ENCODE measurements at regions not wholly inside any gene's neighbourhood (a gene's known extent, or its start where the extent isn't known, plus 50 kb on each side); places are given as distances from the start of the nearest gene placed in this dataset.
A peak's percentile ranks its signal among the peaks of the same experiment; 100 is the strongest.

- H3K27ac ChIP-seq: no peak overlapping the region
- no peak for DNase-seq (ENCODE audit: low read depth, low spot score)
These were observed 314.3 kb upstream of the OR4E1 start for GRCh38 chr14:21987937-21988336.

DNA sequence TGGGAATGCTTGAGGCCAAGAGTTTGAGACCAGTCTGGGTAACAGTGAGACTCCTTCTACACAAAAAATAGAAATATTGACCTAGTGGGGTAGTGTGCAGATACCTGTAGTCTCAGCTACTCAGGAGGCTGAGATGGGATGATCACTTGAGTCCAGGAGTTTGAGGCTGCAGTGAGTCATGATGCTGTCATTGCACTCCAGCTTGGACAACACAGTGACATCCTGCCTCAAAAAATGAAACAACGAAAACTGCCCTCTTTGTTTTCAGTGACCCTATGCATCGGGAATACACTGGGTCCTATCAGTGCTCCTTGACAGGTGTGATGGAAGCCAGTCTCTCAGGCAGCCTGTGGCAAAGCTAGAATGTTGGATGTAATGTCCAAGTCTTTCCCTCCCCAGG lies 311.5 kb upstream of the OR4E1 start:
- no peak for DNase-seq (ENCODE audit: low read depth, low spot score)
- no peak overlapping the region for H3K27ac ChIP-seq

DNA sequence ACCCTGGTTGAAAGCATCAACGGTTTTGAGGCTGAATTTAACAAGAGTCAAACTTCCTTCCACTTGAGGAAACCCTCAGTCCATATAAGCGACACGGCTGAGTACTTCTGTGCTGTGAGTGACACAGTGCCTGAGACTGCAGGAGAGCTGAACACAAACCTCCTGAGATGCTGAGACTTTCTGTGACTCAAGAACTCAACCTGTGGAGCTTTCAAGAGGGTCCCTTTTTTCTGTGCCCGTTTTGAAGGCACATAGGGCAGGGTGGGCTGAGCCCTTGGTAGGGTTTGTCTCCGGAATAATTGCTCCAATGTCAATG lies 305.3 kb upstream of the OR4E1 start:
- no peak overlapping the region for H3K27ac ChIP-seq
- no peak for DNase-seq (ENCODE audit: low read depth, low spot score)

- no peak for DNase-seq (ENCODE audit: low read depth, low spot score)
- no peak overlapping the region for H3K27ac ChIP-seq
These were observed 304.8 kb upstream of the OR4E1 start for GRCh38 chr14:21978184-21978998.

GRCh38 chr14:21974741-21975140 lies 301.1 kb upstream of the OR4E1 start:
- DNase-seq (ENCODE audit: low read depth, low spot score): no peak
- no peak overlapping the region for H3K27ac ChIP-seq

- H3K27ac ChIP-seq: no peak overlapping the region
- no peak for DNase-seq (ENCODE audit: low read depth, low spot score)
These were observed 291.4 kb upstream of the OR4E1 start for GRCh38 chr14:21965042-21965441.

GRCh38 chr14:21964180-21964579 lies 290.6 kb upstream of the OR4E1 start:
- no peak overlapping the region for H3K27ac ChIP-seq
- no peak for DNase-seq (ENCODE audit: low read depth, low spot score)

DNA sequence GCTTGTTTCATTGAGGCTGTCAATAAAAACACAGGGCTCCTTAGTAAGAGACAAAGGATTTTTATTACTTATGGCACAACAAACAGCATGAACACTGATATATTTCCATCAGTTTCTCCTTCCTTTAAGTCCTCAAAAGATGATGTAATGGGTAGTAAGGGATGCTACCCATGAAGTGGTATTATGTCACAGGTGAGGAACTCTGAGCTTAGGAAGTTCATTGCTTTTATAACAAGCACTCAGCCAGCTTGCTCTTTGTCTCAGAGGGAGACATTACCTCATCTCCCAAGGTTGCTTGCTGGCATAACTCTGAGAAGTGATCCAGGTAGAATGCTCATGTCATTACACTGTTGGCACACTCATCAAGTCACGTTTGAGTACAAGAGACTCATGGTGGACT lies 287.0 kb upstream of the OR4E1 start:
- no peak overlapping the region for H3K27ac ChIP-seq
- no peak for DNase-seq (ENCODE audit: low read depth, low spot score)

- no peak for DNase-seq (ENCODE audit: low read depth, low spot score)
- no peak overlapping the region for H3K27ac ChIP-seq
These were observed 268.3 kb upstream of the OR4E1 start for GRCh38 chr14:21941885-21942284.

DNA sequence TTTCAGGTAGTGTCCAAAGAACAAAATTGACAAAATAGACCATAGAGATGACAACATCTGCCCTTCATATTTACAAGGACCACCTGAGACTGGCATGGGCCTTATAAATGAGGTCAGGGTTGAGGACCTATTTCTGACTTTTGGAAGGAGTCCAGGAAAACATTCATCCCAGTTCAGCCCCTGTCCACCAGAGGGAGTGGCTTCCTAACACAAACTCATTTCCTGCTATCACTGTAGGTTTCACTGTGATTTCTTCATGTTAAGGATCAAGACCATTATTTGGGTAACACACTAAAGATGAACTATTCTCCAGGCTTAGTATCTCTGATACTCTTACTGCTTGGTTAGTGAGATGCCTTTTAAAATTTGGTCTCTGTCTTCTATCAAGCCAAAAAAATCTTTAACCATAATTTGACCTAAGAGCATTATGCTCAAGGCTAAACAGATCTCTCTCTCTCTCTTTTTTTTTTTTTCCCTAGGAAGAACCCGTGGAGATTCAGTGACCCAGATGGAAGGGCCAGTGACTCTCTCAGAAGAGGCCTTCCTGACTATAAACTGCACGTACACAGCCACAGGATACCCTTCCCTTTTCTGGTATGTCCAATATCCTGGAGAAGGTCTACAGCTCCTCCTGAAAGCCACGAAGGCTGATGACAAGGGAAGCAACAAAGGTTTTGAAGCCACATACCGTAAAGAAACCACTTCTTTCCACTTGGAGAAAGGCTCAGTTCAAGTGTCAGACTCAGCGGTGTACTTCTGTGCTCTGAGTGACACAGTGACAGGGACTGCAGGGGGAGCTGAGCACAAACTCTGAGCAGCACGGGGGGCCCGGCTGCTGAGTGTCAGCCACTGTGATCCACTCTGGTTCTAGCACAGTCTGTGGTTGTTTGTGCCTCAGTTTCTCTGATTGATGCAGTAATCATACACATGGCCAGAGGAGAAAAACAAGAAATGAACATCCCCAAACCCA lies 267.6 kb upstream of the OR4E1 start:
- DNase-seq (ENCODE audit: low read depth, low spot score): no peak
- H3K27ac ChIP-seq: no peak overlapping the region

GRCh38 chr14:21939836-21940235 lies 266.2 kb upstream of the OR4E1 start:
- DNase-seq (ENCODE audit: low read depth, low spot score): no peak
- H3K27ac ChIP-seq: no peak overlapping the region

DNA sequence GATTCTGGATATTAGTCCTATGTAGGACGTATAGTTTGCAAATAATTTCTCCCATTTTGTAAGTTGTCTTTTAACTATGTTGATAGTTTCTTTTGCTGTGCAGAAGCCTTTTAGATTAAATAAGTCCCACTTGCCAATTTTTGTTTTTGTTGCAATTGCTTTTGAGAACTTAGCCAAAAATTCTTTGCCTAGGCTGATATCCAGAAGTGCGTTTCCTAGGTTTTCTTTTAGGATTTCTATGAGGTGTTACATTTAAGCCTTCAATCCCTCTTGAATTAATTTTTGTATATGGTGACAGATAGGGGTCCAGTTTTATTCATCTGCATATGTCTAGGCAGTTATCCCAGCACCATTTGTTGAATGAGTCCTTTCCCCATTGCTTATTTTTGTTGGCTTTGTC lies 264.4 kb upstream of the OR4E1 start:
- no peak overlapping the region for H3K27ac ChIP-seq
- DNase-seq (ENCODE audit: low read depth, low spot score): no peak

DNA sequence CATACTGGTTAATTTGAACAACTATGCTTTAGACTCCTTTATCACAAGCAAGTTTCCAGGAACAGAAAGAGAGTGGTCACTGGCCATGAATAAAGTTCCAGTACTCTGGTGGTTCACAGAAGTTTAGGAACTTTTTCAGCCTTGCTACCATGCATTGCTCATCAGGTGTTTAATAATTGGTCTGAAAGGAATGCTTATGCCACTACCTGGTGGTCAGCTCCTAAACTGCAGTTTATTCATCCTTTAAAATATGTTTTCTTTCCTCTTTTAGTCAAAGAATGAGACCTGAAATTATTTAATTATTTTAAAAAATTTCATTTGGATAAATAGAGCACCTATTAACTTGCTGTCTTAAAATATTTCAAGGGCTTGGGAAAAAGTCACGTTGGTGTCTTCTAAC lies 260.1 kb upstream of the OR4E1 start:
- no peak for DNase-seq (ENCODE audit: low read depth, low spot score)
- no peak overlapping the region for H3K27ac ChIP-seq

- no peak overlapping the region for H3K27ac ChIP-seq
- DNase-seq (ENCODE audit: low read depth, low spot score): no peak
These were observed 250.9 kb upstream of the OR4E1 start for GRCh38 chr14:21924479-21924878.

DNA sequence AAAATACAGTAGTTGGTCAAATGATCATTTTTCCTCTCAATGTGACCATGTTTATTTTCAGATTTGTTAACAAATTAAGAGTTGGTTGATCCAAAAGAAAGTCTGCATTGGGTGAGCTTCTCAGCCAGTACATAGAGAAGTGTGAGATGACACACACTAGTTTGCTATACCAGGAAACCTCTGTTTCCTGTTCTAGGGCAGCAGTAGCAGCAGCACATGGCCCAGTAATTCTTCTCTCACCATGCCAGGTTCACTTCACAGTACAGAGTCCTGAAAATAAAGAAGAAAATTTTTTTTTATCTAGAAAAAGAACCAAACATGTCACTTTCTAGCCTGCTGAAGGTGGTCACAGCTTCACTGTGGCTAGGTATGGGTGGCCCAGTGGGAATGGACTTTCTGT lies 250.2 kb upstream of the OR4E1 start:
- H3K27ac ChIP-seq: no peak overlapping the region
- no peak for DNase-seq (ENCODE audit: low read depth, low spot score)

GRCh38 chr14:21921453-21921852 lies 247.8 kb upstream of the OR4E1 start:
- no peak overlapping the region for H3K27ac ChIP-seq
- no peak for DNase-seq (ENCODE audit: low read depth, low spot score)

- no peak overlapping the region for H3K27ac ChIP-seq
- peak; percentile 76 for DNase-seq (ENCODE audit: low read depth, low spot score)
These were observed 244.2 kb upstream of the OR4E1 start for GRCh38 chr14:21917699-21918436.

GRCh38 chr14:21915826-21916225 lies 242.2 kb upstream of the OR4E1 start:
- peak; percentile 39 for DNase-seq (ENCODE audit: low read depth, low spot score)
- H3K27ac ChIP-seq: no peak overlapping the region

- DNase-seq (ENCODE audit: low read depth, low spot score): peak; percentile 33
- no peak overlapping the region for H3K27ac ChIP-seq
These were observed 240.1 kb upstream of the OR4E1 start for GRCh38 chr14:21913759-21914158.

GRCh38 chr14:21912367-21912766 lies 238.7 kb upstream of the OR4E1 start:
- DNase-seq (ENCODE audit: low read depth, low spot score): no peak
- H3K27ac ChIP-seq: no peak overlapping the region

- DNase-seq (ENCODE audit: low read depth, low spot score): no peak
- no peak overlapping the region for H3K27ac ChIP-seq
These were observed 238.3 kb upstream of the OR4E1 start for GRCh38 chr14:21911877-21912276.
